HG02763 (cell line): ENCODE measurements at regions not wholly inside any gene's neighbourhood (a gene's known extent, or its start where the extent isn't known, plus 50 kb on each side); places are given as distances from the start of the nearest gene placed in this dataset.
"Not testable (repeated sequence)": the region's sequence is repeated elsewhere in the genome, so short reads cannot be mapped to it uniquely, and the experiment has no call there.

Experiments
- ATAC-seq: cut with Tn5 transposase; IDR thresholded peaks from one replicate; pipeline ENCODE4 v1.9.1; 2021; ENCODE audit warnings: mild to moderate bottlenecking, moderate library complexity; ENCODE audit not compliant: unreplicated experiment

DNA sequence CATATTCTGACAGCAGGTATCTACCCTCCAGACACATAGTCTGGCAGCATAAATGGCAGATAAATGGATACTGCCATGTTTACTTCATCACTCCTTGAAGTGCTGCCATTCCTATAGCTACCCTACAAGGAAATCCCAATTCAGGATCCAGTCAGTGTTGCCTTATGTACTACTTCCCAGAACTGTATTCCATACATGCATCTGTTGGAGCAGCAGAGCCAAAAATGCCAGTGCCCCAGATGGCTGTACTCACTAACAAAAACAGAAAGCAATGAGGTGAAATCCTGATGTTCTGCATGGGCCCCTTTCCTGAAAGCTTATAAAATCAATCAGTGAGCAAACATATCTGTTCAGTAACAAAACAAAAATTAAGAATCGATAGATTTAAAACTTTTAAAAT lies 490.0 kb upstream of the COX7C start:
- no peak for ATAC-seq

GRCh38 chr5:86129009-86129408 lies 488.7 kb upstream of the COX7C start:
- no peak for ATAC-seq

- ATAC-seq, result no peak
Observed at GRCh38 chr5:86137297-86137696, 480.4 kb upstream of the COX7C start.

DNA sequence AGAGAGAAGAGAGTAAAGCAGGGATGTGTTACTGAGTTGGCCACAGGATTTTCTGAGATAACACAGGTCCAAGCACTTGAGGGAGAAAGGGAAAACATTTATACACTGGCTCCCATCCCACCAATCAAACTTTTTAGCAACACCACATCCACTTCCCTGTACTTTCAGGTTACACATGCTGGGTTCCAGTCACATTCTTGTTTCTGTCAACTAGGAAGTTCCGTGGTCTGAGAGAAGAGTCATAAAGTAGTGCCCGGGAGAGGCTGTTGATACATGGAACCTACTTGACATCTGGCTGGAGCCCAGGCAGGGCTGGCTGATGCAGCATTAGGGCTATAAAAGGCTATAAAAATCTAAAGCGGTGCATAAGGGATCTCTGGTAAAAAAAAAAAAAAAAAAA lies 473.9 kb upstream of the COX7C start:
- ATAC-seq, result no peak

DNA sequence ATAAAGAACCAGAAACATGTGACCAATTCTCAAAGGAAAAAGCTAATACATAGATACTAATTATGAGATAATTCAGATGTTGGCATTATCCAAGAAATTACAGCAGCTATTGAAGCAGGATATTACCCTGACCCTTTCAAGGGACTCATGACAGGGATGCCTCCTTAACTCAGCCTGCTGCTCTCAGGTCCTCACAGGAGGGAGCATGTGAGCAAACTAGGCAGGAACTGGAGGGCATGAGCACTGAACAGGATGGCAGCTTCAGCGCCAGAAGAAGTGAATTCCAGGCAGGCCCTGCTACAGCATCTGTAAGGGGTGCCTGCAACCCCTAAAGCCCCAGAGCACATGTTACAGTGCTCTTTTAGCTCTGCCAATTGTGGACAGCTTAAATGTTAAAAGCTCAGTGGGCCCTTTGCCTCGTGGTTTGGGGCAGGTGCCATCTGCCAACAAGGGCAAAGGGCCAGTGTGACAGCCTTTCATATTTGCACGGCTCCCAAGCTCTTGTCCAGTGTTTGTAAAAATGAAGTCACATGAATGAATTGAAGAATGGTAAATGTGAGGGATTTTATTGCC lies 464.7 kb upstream of the COX7C start:
- ATAC-seq, result no peak

DNA sequence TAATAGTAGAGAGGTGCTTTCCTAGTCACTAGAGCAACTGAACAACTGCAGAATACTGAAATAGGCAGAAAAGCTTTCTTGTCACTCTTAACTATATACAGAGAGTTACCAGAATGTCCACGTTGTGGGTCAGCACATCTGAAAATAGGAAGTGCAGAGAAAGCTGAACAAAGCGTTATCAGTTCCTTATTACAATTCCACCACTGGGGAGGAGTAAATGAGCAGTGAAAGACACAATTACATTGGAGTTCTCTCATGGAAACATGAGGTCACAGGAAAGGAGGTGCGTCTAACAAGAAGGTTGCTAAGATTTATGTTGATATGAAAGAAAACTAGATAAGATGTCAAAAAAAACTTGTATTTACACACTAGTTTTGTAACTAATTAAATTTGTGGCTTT lies 461.9 kb upstream of the COX7C start:
- no peak for ATAC-seq

DNA sequence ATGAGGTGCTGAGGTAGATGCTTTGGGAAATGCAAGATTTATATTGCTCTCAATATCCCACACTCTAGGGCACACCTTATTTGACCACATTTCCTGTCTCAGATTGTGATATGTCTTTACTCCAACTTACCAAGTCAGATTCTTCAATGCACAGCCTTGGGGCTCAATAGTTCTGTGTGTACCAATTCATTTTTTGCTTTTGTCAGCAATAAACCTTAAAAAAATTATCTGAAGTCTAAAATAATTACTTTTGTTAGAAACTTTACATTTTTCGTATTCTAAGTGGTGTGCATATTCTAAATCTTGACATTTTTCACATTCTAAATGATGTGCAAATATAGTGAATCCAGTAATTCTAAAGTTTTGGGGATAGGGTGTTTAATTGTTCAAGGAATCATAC lies 447.5 kb upstream of the COX7C start:
- ATAC-seq, result no peak

- peak; percentile 74 for ATAC-seq
Observed at GRCh38 chr5:86175224-86175623, 442.5 kb upstream of the COX7C start.

DNA sequence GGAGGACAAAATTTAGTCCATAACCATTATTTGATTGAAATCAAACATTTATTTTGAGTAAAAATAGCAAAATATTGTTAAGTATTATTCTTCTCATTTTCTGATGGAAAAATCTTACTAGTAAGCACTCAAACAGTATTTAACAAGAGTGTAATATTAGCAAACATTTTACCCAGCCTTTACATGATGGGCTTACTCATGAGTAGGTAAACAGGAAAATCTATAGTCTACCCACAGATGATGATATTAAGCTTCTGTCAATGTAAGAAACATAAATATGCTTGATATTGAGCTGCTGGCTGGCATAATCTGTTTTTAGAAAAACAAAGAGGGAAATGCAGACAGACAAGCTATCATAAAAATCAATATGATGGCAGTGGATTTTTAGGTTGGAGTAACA lies 418.5 kb upstream of the COX7C start:
- ATAC-seq, result no peak

DNA sequence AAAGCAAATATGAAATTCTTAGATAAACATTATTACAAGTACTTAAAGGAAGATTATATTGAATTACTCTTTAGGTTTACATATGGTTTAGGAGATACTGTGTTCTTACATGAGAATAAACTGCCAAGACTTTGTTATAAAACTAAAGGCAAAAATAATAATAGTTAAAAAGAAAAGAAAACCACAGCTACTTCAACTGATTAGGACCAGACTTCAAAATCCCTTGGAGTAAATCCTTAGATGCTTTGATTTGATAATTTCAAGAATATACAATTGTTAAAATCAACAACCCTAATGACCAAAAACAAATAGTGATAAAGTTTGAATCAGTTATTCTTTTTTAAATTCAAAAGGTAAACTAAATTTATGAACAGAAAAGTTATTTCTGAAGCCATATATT lies 389.6 kb upstream of the COX7C start:
- no peak for ATAC-seq

DNA sequence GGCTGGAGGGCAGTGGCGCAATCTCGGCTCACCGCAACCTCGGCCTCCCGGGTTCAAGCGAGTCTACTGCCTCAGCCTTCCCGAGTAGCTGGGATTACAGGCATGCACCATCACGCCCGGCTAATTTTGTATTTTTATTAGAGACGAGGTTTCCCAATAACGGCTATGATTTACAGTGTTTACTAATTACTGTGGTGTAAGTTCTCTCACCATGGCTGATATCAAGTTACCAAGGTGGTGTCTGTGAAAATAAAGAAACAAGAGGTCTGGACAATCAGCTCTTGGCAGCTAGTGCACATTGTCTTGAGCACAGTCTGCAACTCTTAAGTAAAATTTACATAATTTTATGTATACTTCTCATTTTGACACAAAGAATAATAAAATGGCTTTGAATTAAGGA lies 385.5 kb upstream of the COX7C start:
- ATAC-seq, result no peak

GRCh38 chr5:86244153-86244552 lies 373.6 kb upstream of the COX7C start:
- ATAC-seq, result no peak

DNA sequence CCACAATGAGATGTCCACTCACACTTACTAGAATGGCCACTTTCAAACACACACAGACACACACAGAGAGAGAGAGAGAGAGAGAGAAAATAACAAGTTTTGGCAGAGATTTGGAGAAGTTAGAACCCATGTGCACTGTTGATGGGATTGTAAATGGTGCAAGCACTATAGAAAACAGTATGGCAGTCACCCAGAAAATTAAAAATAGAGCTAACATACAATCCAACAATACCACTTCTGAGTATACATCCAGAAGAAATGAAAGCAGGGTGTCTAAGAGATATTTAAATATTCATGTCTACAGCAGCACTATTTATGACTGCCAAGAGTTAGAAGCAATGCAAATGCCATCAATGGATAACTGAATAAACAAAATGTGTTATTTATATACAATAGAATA lies 359.9 kb upstream of the COX7C start:
- ATAC-seq, result no peak

- ATAC-seq, result not testable (repeated sequence)
Observed at GRCh38 chr5:86284400-86285190, 333.1 kb upstream of the COX7C start.

DNA sequence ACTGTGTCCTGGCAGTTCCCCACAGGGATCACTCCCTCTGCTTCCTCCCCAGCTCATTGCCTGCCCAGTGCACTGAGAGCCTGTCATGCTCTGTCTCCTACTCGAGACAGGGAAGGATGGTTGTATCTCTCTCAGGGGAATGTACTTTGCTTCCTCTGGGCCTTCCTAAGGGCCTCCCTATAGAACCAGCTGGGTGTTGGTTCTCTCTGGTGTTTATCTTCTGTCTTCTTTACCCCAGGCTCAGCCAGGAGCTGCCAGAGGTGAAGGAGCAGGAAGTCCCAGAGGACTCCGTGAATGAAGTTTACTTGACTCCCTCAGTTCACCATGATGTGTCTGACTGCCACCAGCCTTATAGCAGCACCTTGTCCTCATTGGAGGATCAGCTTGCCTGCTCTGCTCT lies 330.3 kb upstream of the COX7C start:
- ATAC-seq, result not testable (repeated sequence)

DNA sequence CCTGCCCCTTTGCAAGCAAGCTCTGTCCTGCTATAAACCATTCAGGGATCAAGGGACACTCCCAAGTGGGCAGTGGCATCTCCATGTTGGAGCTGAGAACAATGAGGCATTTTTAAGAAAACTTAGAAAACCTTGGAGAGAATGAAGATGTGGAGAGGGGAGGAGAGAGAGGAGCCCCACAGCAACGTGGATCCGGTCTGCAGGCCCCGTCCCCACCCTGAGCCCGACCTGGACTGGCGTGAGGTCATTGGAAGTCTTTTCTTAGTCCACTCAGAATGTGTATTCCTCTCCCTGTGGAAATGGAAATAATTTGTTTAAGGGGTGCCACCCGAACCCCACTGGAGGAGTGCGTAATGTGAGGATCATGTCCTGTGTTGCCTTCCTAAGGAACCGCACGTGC lies 328.0 kb upstream of the COX7C start:
- ATAC-seq, result not testable (repeated sequence)

DNA sequence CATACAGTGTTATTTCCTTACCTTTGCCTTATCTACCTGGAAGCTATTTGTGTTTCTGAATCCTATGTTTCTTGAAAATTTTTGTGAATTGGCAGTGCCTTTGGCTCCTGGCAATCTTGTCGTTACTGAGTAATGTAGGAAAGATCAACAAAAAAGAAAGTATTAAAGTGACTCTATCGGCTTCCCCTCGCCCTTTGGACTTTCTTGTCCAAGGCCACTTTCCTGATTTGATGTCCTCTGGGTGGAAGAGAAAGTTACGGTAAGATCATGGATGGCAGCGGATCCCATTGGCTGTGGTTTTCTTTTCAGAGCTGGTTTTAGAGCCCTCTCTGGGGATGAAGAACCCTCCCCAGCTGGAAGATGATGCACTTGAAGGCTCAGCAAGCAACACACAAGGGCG lies 324.9 kb upstream of the COX7C start:
- not testable (repeated sequence) for ATAC-seq

DNA sequence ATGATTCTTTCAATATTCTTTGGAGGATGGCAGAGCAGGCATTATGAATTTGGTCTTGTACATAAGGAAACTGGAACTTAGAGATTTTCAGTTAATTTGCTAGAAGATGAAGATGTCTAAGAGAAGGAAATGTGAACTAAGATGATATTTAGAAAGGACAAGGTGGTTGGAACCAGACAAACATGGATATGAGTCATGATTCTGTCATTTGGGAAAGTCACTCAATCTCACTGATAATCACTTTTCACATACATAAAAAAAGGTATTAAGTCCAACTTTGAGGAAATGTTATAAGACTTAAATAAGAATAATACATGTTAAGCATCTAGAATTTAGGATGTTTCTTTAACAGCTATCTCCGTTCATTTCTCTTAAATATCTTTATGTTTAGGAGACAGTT lies 315.1 kb upstream of the COX7C start:
- ATAC-seq, result not testable (repeated sequence)

GRCh38 chr5:86305050-86305449 lies 312.7 kb upstream of the COX7C start:
- ATAC-seq, result peak; percentile 58

DNA sequence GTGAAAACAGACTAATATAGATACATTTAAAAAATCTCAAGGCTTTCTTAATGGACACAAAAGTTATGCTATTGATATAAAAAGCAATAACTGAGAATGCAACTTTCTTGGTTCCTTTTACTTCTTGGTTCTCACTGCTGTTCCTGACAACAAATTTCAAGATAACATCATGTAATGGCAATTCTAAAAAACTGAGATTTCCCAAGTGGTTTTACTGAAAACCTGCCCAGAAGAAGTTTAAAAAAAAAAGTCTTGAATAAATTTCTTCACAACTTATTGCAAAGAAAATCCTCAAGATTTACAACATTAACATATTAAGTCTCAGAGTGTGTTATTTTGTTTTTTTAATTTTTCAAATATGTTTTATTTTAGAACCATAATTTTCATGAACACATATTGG lies 302.8 kb upstream of the COX7C start:
- ATAC-seq, result no peak

- no peak for ATAC-seq
Observed at GRCh38 chr5:86320266-86320665, 297.5 kb upstream of the COX7C start.

DNA sequence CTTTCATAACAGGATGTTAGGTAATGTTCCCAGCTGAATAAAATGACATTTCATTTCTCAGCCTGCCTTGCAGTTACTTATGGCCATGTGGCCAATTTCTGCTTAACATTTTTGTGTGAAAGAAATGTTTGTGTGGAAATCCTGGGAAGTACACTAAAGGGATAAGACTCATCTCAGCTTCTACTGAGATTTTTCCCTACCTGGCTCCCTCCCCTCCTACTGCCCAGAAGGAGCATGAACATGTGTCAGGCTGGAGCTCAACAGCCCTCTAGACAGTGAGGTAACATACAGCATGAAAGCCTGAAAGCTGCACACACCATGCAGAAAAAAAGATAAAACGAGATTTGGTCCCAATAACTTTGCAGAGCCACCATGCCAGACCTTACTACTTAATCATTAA lies 288.4 kb upstream of the COX7C start:
- no peak for ATAC-seq

GRCh38 chr5:86330736-86331135 lies 287.0 kb upstream of the COX7C start:
- no peak for ATAC-seq
